NAMALWA (cell line): ENCODE measurements at regions not wholly inside any gene's neighbourhood (a gene's known extent, or its start where the extent isn't known, plus 50 kb on each side); places are given as distances from the start of the nearest gene placed in this dataset.

Experiments used
- DNase-seq: peaks from one replicate; pipeline ENCODE4 v3.0.0-alpha.2; 2015; ENCODE audit warnings: low spot score

- no peak for DNase-seq
These were observed 362.4 kb upstream of the LRATD1 start for GRCh38 chr2:14270036-14270582.

GRCh38 chr2:14272396-14273075, 360.0 kb upstream of the LRATD1 start:
- no peak for DNase-seq

- no peak for DNase-seq
These were observed 358.9 kb upstream of the LRATD1 start for GRCh38 chr2:14273650-14274049.

GRCh38 chr2:14284244-14284643, 348.3 kb upstream of the LRATD1 start:
- DNase-seq = no peak

- no peak for DNase-seq
These were observed 346.7 kb upstream of the LRATD1 start for GRCh38 chr2:14285812-14286211.

GRCh38 chr2:14288016-14288415, 344.5 kb upstream of the LRATD1 start:
- no peak for DNase-seq

- no peak for DNase-seq
These were observed 339.6 kb upstream of the LRATD1 start for GRCh38 chr2:14292964-14293363.

- no peak for DNase-seq
These were observed 335.2 kb upstream of the LRATD1 start for GRCh38 chr2:14297340-14297739.

- no peak for DNase-seq
These were observed 334.6 kb upstream of the LRATD1 start for GRCh38 chr2:14297906-14298305.

- no peak for DNase-seq
These were observed 331.2 kb upstream of the LRATD1 start for GRCh38 chr2:14301331-14301730.

GRCh38 chr2:14303366-14304115, 329.0 kb upstream of the LRATD1 start:
- DNase-seq = peak; percentile 21

GRCh38 chr2:14304326-14304725, 328.2 kb upstream of the LRATD1 start:
- DNase-seq = no peak

GRCh38 chr2:14306268-14306861, 326.2 kb upstream of the LRATD1 start:
- DNase-seq = no peak

GRCh38 chr2:14313341-14313740, 319.2 kb upstream of the LRATD1 start:
- DNase-seq = no peak

GRCh38 chr2:14316594-14316993, 315.9 kb upstream of the LRATD1 start:
- no peak for DNase-seq

- no peak for DNase-seq
These were observed 311.2 kb upstream of the LRATD1 start for GRCh38 chr2:14321357-14321756.

GRCh38 chr2:14322306-14322705, 310.2 kb upstream of the LRATD1 start:
- DNase-seq = no peak

GRCh38 chr2:14324308-14324707, 308.2 kb upstream of the LRATD1 start:
- no peak for DNase-seq

GRCh38 chr2:14330884-14331283, 301.6 kb upstream of the LRATD1 start:
- no peak for DNase-seq

GRCh38 chr2:14336759-14337382, 295.6 kb upstream of the LRATD1 start:
- no peak for DNase-seq

GRCh38 chr2:14340703-14341102, 291.8 kb upstream of the LRATD1 start:
- no peak for DNase-seq

GRCh38 chr2:14342313-14342712, 290.2 kb upstream of the LRATD1 start:
- no peak for DNase-seq

- DNase-seq = no peak
These were observed 288.2 kb upstream of the LRATD1 start for GRCh38 chr2:14344355-14344754.
